GM13976 (cell line): ENCODE measurements at regions not wholly inside any gene's neighbourhood (a gene's known extent, or its start where the extent isn't known, plus 50 kb on each side); places are given as distances from the start of the nearest gene placed in this dataset.

Source experiments
- DNase-seq: peaks from one replicate; pipeline ENCODE4 v3.0.0; 2012; ENCODE audit warnings: low spot score
- CTCF ChIP-seq: IDR thresholded peaks from 2 replicates; pipeline ENCODE4 v1.5.1; 2012; ENCODE audit warnings: borderline replicate concordance, mild to moderate bottlenecking; ENCODE audit not compliant: insufficient read depth; ENCODE audit errors: extremely low read depth, missing control alignments, control extremely low read depth
- in situ Hi-C: fragments of 300-500 bp; cut with MboI; formaldehyde crosslinking; loops from one replicate; pipeline ENCODE4 v1.12.0; 2022; ENCODE audit warnings: low sequenced_read_pairs, mixed read lengths, inconsistent platforms; ENCODE audit not compliant: unreplicated experiment

- in situ Hi-C loops, result no loop called here
- DNase-seq, result no peak
- no peak for TF ChIP-seq CTCF
These were observed 322.2 kb upstream of the TBC1D5 start for GRCh38 chr3:18064586-18064985.

- DNase-seq, result no peak
- TF ChIP-seq CTCF, result no peak
- in situ Hi-C loops, result no loop called here
These were observed 320.2 kb upstream of the TBC1D5 start for GRCh38 chr3:18062657-18063025.

GRCh38 chr3:18061737-18062656 lies 319.6 kb upstream of the TBC1D5 start:
- in situ Hi-C loops, result no loop called here
- no peak for TF ChIP-seq CTCF
- no peak for DNase-seq

GRCh38 chr3:18058666-18059065 lies 316.2 kb upstream of the TBC1D5 start:
- in situ Hi-C loops, result no loop called here
- no peak for TF ChIP-seq CTCF
- no peak for DNase-seq

GRCh38 chr3:18057471-18058091 lies 315.1 kb upstream of the TBC1D5 start:
- TF ChIP-seq CTCF, result no peak
- in situ Hi-C loops, result no loop called here
- DNase-seq, result no peak

GRCh38 chr3:18054625-18055024 lies 312.2 kb upstream of the TBC1D5 start:
- TF ChIP-seq CTCF, result no peak
- in situ Hi-C loops, result no loop called here
- no peak for DNase-seq
